ENCODE measurements at regions not wholly inside any gene's neighbourhood (a gene's known extent, or its start where the extent isn't known, plus 50 kb on each side); places are given as distances from the start of the nearest gene placed in this dataset.
"Not testable (repeated sequence)": the region's sequence is repeated elsewhere in the genome, so short reads cannot be mapped to it uniquely, and the experiment has no call there.

GRCh38 chr16:16519395-16519794 is 140.5 kb downstream of the NPIPA7 start:
- TF ChIP-seq, protein P1, sequence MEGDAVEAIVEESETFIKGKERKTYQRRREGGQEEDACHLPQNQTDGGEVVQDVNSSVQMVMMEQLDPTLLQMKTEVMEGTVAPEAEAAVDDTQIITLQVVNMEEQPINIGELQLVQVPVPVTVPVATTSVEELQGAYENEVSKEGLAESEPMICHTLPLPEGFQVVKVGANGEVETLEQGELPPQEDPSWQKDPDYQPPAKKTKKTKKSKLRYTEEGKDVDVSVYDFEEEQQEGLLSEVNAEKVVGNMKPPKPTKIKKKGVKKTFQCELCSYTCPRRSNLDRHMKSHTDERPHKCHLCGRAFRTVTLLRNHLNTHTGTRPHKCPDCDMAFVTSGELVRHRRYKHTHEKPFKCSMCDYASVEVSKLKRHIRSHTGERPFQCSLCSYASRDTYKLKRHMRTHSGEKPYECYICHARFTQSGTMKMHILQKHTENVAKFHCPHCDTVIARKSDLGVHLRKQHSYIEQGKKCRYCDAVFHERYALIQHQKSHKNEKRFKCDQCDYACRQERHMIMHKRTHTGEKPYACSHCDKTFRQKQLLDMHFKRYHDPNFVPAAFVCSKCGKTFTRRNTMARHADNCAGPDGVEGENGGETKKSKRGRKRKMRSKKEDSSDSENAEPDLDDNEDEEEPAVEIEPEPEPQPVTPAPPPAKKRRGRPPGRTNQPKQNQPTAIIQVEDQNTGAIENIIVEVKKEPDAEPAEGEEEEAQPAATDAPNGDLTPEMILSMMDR (IDR thresholded peaks at IDR 0.05; ENCODE audit: low read depth, low read length, poor library complexity, severe bottlenecking): not testable (repeated sequence)
- not testable (repeated sequence) for TF ChIP-seq EZH2phosphoT487 (IDR thresholded peaks at IDR 0.05; ENCODE audit: borderline replicate concordance, low read length)

Measured in DOHH2 (cell line).